ENCODE measurements at regions not wholly inside any gene's neighbourhood (a gene's known extent, or its start where the extent isn't known, plus 50 kb on each side); places are given as distances from the start of the nearest gene placed in this dataset.

GRCh38 chr2:60695793-60696192 is 60.3 kb upstream of the PAPOLG start:
- H3K27me3 ChIP-seq (ENCODE audit: insufficient read depth, low read length, poor library complexity): no peaks in the 10 kb centered on the region
- no peak for DNase-seq
- H3K9ac ChIP-seq (ENCODE audit: low read depth, low read length): no peak overlapping the region
- no peaks in the 10 kb centered on the region for H3K79me2 ChIP-seq (ENCODE audit: insufficient read depth, low read length)
- H3K27ac ChIP-seq (ENCODE audit: low read length): no peak overlapping the region
- ATAC-seq (ENCODE audit: insufficient read depth, low read depth): no peak
- no peaks in the 10 kb centered on the region for H3K36me3 ChIP-seq (ENCODE audit: insufficient read depth, low read length)
- no peaks in the 10 kb centered on the region for H3K4me1 ChIP-seq (ENCODE audit: insufficient read depth, low read length)
- H3K9me3 ChIP-seq (ENCODE audit: insufficient read depth, low read length, severe bottlenecking): no peaks in the 10 kb centered on the region
- H2AFZ ChIP-seq (ENCODE audit: low read depth, low read length): no peak overlapping the region
- TF ChIP-seq CTCF (IDR thresholded peaks at IDR 0.05; ENCODE audit: borderline replicate concordance, extremely low read depth, low read length, poor library complexity, severe bottlenecking) (no peak), EZH2 (IDR thresholded peaks at IDR 0.05; ENCODE audit: borderline replicate concordance, low read depth, low read length, severe bottlenecking) (no peak)
- H4K20me1 ChIP-seq (ENCODE audit: insufficient read depth, low read length): no peaks in the 10 kb centered on the region
- no peak overlapping the region for H3K4me2 ChIP-seq (ENCODE audit: insufficient read depth, low read length)
- no peak overlapping the region for H3K4me3 ChIP-seq (ENCODE audit: low read depth in 1 of 2, low read length in 2 of 2)

DNA sequence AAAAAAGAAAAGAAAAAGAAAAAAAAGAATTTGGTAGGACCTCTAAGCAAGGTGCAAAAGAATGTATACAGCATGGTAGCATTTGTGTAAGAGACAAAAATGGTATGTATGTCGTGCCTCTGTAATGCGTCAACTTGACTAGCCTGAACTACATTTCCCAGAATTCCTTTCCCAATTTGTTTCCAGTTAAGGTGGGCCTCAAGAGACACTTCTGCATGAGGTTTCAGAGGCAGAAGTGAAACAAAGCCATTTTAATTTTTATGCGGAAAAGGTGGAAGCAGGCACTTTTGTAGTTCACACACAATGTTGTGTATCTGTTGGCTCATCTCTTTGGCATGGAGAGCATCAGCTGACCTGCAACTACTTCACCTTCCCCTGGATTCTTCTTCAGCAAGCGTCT is 56.5 kb upstream of the PAPOLG start:
- no peak overlapping the region for H3K4me3 ChIP-seq (ENCODE audit: low read depth in 1 of 2, low read length in 2 of 2)
- H3K79me2 ChIP-seq (ENCODE audit: insufficient read depth, low read length): no peaks in the 10 kb centered on the region
- no peak overlapping the region for H2AFZ ChIP-seq (ENCODE audit: low read depth, low read length)
- no peaks in the 10 kb centered on the region for H3K4me1 ChIP-seq (ENCODE audit: insufficient read depth, low read length)
- H3K36me3 ChIP-seq (ENCODE audit: insufficient read depth, low read length): no peaks in the 10 kb centered on the region
- ATAC-seq (ENCODE audit: insufficient read depth, low read depth): no peak
- H3K9me3 ChIP-seq (ENCODE audit: insufficient read depth, low read length, severe bottlenecking): no peaks in the 10 kb centered on the region
- H3K27me3 ChIP-seq (ENCODE audit: insufficient read depth, low read length, poor library complexity): no peaks in the 10 kb centered on the region
- no peak for TF ChIP-seq CTCF (IDR thresholded peaks at IDR 0.05; ENCODE audit: borderline replicate concordance, extremely low read depth, low read length, poor library complexity, severe bottlenecking)
- TF ChIP-seq EZH2 (IDR thresholded peaks at IDR 0.05; ENCODE audit: borderline replicate concordance, low read depth, low read length, severe bottlenecking): no peak
- no peak for DNase-seq
- H4K20me1 ChIP-seq (ENCODE audit: insufficient read depth, low read length): no peaks in the 10 kb centered on the region
- H3K27ac ChIP-seq (ENCODE audit: low read length): no peak overlapping the region
- H3K9ac ChIP-seq (ENCODE audit: low read depth, low read length): no peak overlapping the region
- no peak overlapping the region for H3K4me2 ChIP-seq (ENCODE audit: insufficient read depth, low read length)

- Histone ChIP-seq H3K4me2 (ENCODE audit: insufficient read depth, low read length) (no peak overlapping the region), H3K79me2 (ENCODE audit: insufficient read depth, low read length) (no peaks in the 10 kb centered on the region), H4K20me1 (ENCODE audit: insufficient read depth, low read length) (no peaks in the 10 kb centered on the region), H2AFZ (ENCODE audit: low read depth, low read length) (no peak overlapping the region), H3K4me3 (ENCODE audit: low read depth in 1 of 2, low read length in 2 of 2) (no peak overlapping the region), H3K27me3 (ENCODE audit: insufficient read depth, low read length, poor library complexity) (no peaks in the 10 kb centered on the region), H3K36me3 (ENCODE audit: insufficient read depth, low read length) (no peaks in the 10 kb centered on the region), H3K9me3 (ENCODE audit: insufficient read depth, low read length, severe bottlenecking) (no peaks in the 10 kb centered on the region), H3K27ac (ENCODE audit: low read length) (no peak overlapping the region), H3K4me1 (ENCODE audit: insufficient read depth, low read length) (no peaks in the 10 kb centered on the region), H3K9ac (ENCODE audit: low read depth, low read length) (no peak overlapping the region)
- no peak for TF ChIP-seq CTCF (IDR thresholded peaks at IDR 0.05; ENCODE audit: borderline replicate concordance, extremely low read depth, low read length, poor library complexity, severe bottlenecking)
- TF ChIP-seq EZH2 (IDR thresholded peaks at IDR 0.05; ENCODE audit: borderline replicate concordance, low read depth, low read length, severe bottlenecking): no peak
- ATAC-seq (ENCODE audit: insufficient read depth, low read depth) (no peak), DNase-seq (no peak)
These were observed 50.0 kb upstream of the PAPOLG start for GRCh38 chr2:60706021-60706420.
